IPS DF 6.9 (cell line): ENCODE measurements at regions not wholly inside any gene's neighbourhood (a gene's known extent, or its start where the extent isn't known, plus 50 kb on each side); places are given as distances from the start of the nearest gene placed in this dataset.

ENCODE experiments used
- DNase-seq: peaks from one replicate; pipeline ENCODE4 v3.0.0-alpha.2; 2013; ENCODE audit warnings: low read depth, low spot score
- H3K27ac ChIP-seq: one replicate; pipeline ENCODE4 v1.5.1; 2013; ENCODE audit warnings: low read length, control low read depth
- H3K27me3 ChIP-seq: 2 replicates; pipeline ENCODE4 v1.6.1; 2013; ENCODE audit warnings: mild to moderate bottlenecking, low read length; ENCODE audit not compliant: control insufficient read depth, insufficient read depth
- H3K36me3 ChIP-seq: 2 replicates; pipeline ENCODE4 v1.6.1; 2013; ENCODE audit warnings: low read length; ENCODE audit not compliant: control insufficient read depth, insufficient read depth
- H3K4me1 ChIP-seq: 2 replicates; pipeline ENCODE4 v1.6.1; 2013; ENCODE audit warnings: low read length; ENCODE audit not compliant: control insufficient read depth, insufficient read depth
- H3K4me3 ChIP-seq: 2 replicates; pipeline ENCODE4 v1.5.1; 2013; ENCODE audit warnings: mild to moderate bottlenecking, low read length
- H3K9me3 ChIP-seq: 2 replicates; pipeline ENCODE4 v1.6.1; 2013; ENCODE audit warnings: low read length, inconsistent platforms; ENCODE audit not compliant: control insufficient read depth, insufficient read depth
- WGBS: extraction: QIAGEN DNeasy Blood & Tissue Kit; methylation state at CpG from one replicate; pipeline ENCODE4 v1.1.7; 2013; ENCODE audit warnings: mixed read lengths, missing lambda C conversion rate; ENCODE audit not compliant: insufficient read length, insufficient coverage; 5-methylcytosine and 5-hydroxymethylcytosine counted together

DNA sequence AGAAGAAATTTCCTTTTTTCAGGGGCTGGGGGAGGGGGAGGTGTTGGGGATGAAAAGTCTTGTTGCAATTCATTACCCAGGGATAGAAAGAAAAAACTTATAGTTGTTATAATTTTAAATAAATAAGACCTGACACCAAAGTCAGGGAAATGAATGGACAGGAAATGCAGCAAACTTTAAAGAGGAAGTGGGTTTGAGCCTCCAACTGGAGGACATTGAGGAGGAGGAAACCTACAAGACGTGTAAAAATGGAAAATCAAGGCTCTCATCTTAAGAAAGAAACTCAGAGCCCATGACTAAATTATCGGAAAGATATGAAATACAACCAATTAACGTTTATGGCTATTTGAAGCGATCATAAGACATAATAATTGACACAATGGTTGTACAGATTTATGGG, 54.4 kb downstream of the NIBAN1 start:
- Histone ChIP-seq H3K27ac (no peak overlapping the region), H3K4me3 (no peak overlapping the region), H3K36me3 (no peaks in the 10 kb centered on the region), H3K27me3 (no peaks in the 10 kb centered on the region), H3K4me1 (no peaks in the 10 kb centered on the region), H3K9me3 (no peaks in the 10 kb centered on the region)
- DNase-seq: no peak
- no CpG with 5 or more reads among the region's 4 CpGs for WGBS

DNA sequence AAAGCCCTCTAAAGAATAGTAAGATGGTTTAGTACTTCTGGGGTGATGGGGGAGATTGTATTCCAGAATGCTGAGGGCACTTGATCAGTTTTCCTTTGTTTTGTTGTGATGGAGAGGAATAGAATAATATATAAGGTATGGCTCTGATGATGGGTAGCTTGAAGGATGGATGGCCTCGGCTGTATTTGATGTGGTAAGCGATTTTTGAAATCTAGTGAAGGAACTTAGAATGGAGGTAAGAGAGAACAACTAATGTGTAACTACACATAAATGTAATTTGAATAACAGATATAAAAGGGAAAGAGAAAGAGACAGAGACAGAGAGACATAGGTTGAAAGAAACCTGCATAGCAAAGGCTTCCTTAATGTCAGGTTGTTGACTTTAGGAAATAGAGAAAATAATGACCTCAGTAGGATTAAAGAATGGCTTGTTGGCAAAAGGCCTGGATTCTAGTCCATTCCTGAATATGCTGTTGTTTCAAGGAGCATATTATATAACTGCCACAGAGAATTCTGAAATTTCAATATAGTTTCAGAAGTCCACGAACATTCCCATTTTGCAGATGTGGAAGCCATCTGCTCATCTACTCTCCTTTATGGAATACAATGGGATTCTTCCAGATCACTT, 58.7 kb downstream of the NIBAN1 start:
- WGBS: 100% methylated on average over 2 of the region's 3 CpGs
- H3K27ac ChIP-seq: no peak overlapping the region

DNA sequence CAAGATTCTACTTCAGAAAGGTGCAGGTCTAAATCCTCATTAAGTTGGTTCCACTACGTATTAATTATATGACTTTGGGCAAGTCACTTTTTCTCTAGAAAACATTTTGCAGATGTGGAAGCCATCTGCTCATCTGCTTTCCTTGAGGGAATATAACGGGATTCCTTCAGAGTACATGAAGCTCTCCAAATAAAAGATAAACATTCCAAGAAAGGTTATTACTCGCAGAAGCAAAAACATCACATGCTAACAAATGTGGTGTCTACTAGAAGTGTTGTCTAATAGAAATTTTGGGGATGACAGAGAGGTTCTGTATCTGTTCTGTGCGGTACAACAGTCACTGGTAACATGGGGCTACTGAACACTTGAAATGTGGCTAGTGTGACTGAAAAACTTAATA, 60.2 kb downstream of the NIBAN1 start:
- no peak overlapping the region for H3K27ac ChIP-seq
- no peaks in the 10 kb centered on the region for H3K4me1 ChIP-seq
- H3K4me3 ChIP-seq: no peak overlapping the region
- no peaks in the 10 kb centered on the region for H3K9me3 ChIP-seq
- H3K36me3 ChIP-seq: no peaks in the 10 kb centered on the region
- no CpG with 5 or more reads among the region's 4 CpGs for WGBS
- no peak for DNase-seq
- no peaks in the 10 kb centered on the region for H3K27me3 ChIP-seq

More for the DNA sequence above, 58.7 kb downstream of the NIBAN1 start:
- DNase-seq: no peak
- Histone ChIP-seq H3K27me3 (no peaks in the 10 kb centered on the region), H3K4me3 (no peak overlapping the region), H3K36me3 (no peaks in the 10 kb centered on the region), H3K4me1 (no peaks in the 10 kb centered on the region), H3K9me3 (no peaks in the 10 kb centered on the region)

DNA sequence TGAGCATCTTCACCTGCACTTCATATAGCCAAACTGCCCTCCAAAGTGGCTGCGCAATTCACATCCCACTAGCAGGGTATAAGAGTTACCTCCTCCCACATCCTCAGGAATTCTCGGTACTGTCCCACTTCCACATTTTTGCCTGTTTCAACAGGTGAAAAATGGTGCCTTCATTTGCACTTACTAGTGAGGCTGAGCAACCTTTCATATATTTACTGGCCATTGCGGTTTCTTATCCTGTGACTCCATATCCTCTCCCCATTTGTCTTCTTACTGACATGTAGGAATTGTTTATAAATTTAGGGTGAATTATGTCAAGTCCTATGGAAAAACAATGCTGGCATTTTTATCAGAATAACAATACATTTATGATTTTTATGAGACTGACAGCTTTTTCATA, 61.9 kb downstream of the NIBAN1 start:
- no peaks in the 10 kb centered on the region for H3K36me3 ChIP-seq
- no peak for DNase-seq
- H3K4me3 ChIP-seq: no peak overlapping the region
- no peaks in the 10 kb centered on the region for H3K27me3 ChIP-seq
- H3K9me3 ChIP-seq: no peaks in the 10 kb centered on the region
- no peak overlapping the region for H3K27ac ChIP-seq
- no peaks in the 10 kb centered on the region for H3K4me1 ChIP-seq
- no CpG with 5 or more reads among the region's 3 CpGs for WGBS

DNA sequence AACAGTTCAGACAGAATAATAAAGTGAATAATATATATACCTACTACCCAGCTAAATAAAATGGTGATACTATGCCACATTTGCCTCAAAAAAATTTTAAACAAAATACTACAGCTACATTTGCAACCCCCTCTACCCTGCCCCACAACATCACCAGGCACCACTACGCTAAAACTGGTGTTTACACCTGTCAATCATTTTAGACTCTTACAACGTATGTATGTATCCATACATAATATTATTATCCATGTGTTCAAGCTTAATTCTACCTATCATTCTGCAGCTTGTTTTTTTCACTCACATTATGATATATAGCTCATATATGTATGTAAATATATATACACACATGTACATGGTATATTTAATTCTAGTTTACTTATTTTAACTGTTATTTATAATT, 62.5 kb downstream of the NIBAN1 start:
- H3K4me3 ChIP-seq: no peak overlapping the region
- WGBS: no CpG with 5 or more reads among the region's 2 CpGs
- no peaks in the 10 kb centered on the region for H3K27me3 ChIP-seq
- no peaks in the 10 kb centered on the region for H3K36me3 ChIP-seq
- H3K9me3 ChIP-seq: no peaks in the 10 kb centered on the region
- no peak for DNase-seq
- H3K27ac ChIP-seq: no peak overlapping the region
- no peaks in the 10 kb centered on the region for H3K4me1 ChIP-seq

DNA sequence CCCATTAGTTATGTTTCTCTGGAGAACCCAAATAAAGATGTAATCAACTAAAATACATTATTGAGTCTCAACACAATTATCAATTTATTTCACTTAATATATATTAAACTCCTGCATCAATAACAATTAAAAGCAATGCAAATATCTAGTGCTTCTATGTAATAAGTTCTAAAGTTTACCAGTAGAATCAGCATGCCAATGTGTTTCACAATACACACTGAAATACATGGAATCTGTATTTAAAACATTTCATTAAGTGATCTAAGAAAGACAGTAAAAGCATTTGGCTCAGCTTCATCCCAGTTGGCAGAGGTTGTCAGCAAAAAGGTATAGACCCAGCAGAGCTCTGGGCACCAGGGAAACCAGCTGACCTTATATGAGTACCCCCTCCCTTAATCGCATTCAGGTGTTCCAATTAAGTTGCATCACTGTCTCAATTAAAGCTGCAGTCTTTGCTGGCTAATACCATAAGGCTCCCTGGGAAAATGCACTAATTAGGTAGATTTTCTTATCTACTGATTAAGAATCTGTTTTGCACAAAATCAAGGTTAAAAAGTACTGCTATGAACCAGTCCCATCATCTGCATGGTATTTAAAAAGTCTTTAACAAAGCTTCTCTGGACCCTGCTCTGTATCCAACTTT, 63.1 kb downstream of the NIBAN1 start:
- H3K9me3 ChIP-seq: no peaks in the 10 kb centered on the region
- H3K4me3 ChIP-seq: no peak overlapping the region
- DNase-seq: no peak
- no peaks in the 10 kb centered on the region for H3K4me1 ChIP-seq
- H3K27me3 ChIP-seq: no peaks in the 10 kb centered on the region
- H3K36me3 ChIP-seq: no peaks in the 10 kb centered on the region
- no CpG with 5 or more reads among the region's 1 CpG for WGBS
- no peak overlapping the region for H3K27ac ChIP-seq

DNA sequence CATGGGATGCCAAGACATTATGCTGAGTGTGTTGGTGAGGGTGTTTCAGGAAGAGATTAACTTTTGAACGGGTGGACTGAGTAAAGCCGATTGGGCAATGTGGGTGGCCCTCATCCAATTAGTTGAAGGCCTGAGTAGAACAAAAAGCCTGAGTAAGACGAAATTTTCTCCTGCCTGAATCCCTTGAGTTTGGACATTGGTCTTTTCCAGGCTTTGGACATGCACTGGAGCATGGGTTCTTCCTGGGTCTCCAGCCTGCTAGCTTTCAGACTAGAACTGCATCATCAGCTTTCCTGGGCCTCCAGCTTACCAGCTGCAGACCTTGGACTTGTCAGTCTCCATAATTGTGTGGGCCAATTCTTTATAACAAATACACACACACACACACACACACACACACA, 63.6 kb downstream of the NIBAN1 start:
- no peak overlapping the region for H3K27ac ChIP-seq
- no peak overlapping the region for H3K4me3 ChIP-seq
- H3K36me3 ChIP-seq: no peaks in the 10 kb centered on the region
- H3K27me3 ChIP-seq: no peaks in the 10 kb centered on the region
- no peaks in the 10 kb centered on the region for H3K9me3 ChIP-seq
- no CpG with 5 or more reads among the region's 3 CpGs for WGBS
- H3K4me1 ChIP-seq: no peaks in the 10 kb centered on the region
- DNase-seq: no peak

DNA sequence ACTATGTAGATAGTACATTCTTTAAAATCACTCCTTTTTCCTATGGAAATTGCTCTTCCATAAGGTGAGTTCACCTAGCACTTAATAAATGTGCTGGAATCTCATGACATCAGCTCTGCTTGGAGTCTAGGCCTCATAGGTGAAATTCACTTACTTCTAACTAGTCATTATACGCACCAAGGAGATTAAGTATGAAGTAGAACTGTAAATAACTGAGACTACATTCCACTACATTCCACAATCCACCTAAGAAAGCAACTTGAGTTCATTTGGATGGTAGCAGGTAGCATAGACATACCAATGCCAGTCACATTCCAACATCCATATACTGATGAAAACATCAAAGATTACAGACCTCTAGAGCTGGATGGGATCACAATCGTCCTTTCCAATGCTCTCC, 64.3 kb downstream of the NIBAN1 start:
- no peak overlapping the region for H3K4me3 ChIP-seq
- no peaks in the 10 kb centered on the region for H3K27me3 ChIP-seq
- H3K4me1 ChIP-seq: no peaks in the 10 kb centered on the region
- no peaks in the 10 kb centered on the region for H3K36me3 ChIP-seq
- no CpG with 5 or more reads among the region's 2 CpGs for WGBS
- no peak overlapping the region for H3K27ac ChIP-seq
- no peaks in the 10 kb centered on the region for H3K9me3 ChIP-seq
- DNase-seq: no peak

DNA sequence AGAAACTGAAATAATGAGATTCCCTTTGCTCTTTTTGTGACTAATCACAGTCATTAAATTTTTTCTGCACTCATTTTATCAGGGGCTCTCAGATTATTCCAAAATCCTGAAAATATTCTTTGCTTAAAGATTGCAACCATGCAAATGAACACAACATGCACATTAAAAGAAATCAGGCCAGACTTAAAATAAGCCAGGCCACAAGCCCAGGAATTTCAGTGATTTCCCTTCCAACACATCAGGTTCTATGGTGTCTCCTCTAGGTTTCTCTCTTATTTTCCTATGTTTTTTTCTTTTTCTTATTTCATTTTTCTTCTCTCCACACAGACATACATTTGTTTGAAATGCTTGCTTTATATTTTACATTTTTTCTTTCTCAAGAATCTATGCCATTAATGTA, 65.3 kb downstream of the NIBAN1 start:
- H3K4me3 ChIP-seq: no peak overlapping the region
- no peak overlapping the region for H3K27ac ChIP-seq
- H3K27me3 ChIP-seq: no peaks in the 10 kb centered on the region
- H3K4me1 ChIP-seq: no peaks in the 10 kb centered on the region
- no peaks in the 10 kb centered on the region for H3K9me3 ChIP-seq
- no peak for DNase-seq
- H3K36me3 ChIP-seq: no peaks in the 10 kb centered on the region

DNA sequence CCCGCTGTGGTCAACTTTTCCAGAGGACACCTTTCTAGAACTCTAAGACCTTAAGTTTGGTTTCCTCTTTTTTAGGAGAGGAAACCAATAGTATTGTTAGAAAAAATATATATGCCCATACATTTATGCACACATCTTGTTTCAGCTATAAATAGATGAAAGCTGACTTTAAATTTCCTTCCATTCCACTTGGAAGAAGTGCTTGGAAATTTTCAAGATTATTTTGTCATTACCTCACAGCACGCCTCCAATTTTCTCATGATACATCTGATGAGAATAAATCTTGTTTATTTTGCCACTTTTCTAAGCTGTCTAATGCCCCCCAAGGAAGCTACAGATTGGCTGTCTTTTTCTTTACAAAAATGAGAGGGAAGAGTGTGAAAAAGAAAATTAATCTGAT, 65.8 kb downstream of the NIBAN1 start:
- Histone ChIP-seq H3K4me1 (no peaks in the 10 kb centered on the region), H3K36me3 (no peaks in the 10 kb centered on the region), H3K27ac (no peak overlapping the region), H3K9me3 (no peaks in the 10 kb centered on the region), H3K4me3 (no peak overlapping the region), H3K27me3 (no peaks in the 10 kb centered on the region)
- no CpG with 5 or more reads among the region's 2 CpGs for WGBS
- no peak for DNase-seq

DNA sequence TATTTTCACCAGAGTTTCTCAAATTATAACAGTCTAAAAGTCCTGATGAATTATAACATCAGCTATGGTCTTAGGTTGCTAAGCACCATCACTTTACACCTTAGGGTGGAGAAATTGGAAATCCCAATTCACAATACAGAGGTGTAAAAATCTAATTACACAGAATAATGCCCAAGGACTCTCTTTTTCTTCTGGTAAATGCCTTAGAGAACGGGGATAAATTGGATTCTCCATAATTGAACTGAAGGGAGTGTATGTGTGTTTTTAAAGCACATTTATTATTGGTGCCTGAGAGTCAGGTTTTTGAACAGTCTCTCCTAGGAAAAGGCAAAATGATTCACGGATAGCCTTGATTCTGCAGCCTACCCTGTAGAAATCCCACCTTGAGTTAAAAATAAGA, 66.8 kb downstream of the NIBAN1 start:
- no peak overlapping the region for H3K27ac ChIP-seq
- no peak for DNase-seq
- no peaks in the 10 kb centered on the region for H3K4me1 ChIP-seq
- no peak overlapping the region for H3K4me3 ChIP-seq
- no peaks in the 10 kb centered on the region for H3K27me3 ChIP-seq
- no peaks in the 10 kb centered on the region for H3K36me3 ChIP-seq
- WGBS: no CpG with 5 or more reads among the region's 2 CpGs
- no peaks in the 10 kb centered on the region for H3K9me3 ChIP-seq
